ENCODE measurements at regions not wholly inside any gene's neighbourhood (a gene's known extent, or its start where the extent isn't known, plus 50 kb on each side); places are given as distances from the start of the nearest gene placed in this dataset.

- TF ChIP-seq ZFX (IDR thresholded peaks at IDR 0.05; ENCODE audit: borderline replicate concordance) (no peak), CTCF (IDR thresholded peaks at IDR 0.05) (no peak)
- no peak overlapping the region for H3K27ac ChIP-seq
These were observed 478.4 kb upstream of the FAM241A start for GRCh38 chr4:111666826-111667360.

GRCh38 chr4:111671756-111672155 is 473.5 kb upstream of the FAM241A start:
- H3K27ac ChIP-seq = no peak overlapping the region
- TF ChIP-seq ZFX (IDR thresholded peaks at IDR 0.05; ENCODE audit: borderline replicate concordance) (no peak), CTCF (IDR thresholded peaks at IDR 0.05) (no peak)

- no peak overlapping the region for H3K27ac ChIP-seq
- TF ChIP-seq ZFX (IDR thresholded peaks at IDR 0.05; ENCODE audit: borderline replicate concordance) (no peak), CTCF (IDR thresholded peaks at IDR 0.05) (no peak)
These were observed 469.5 kb upstream of the FAM241A start for GRCh38 chr4:111675746-111676145.

- no peak for TF ChIP-seq ZFX (IDR thresholded peaks at IDR 0.05; ENCODE audit: borderline replicate concordance)
- no peak for TF ChIP-seq CTCF (IDR thresholded peaks at IDR 0.05)
- no peak overlapping the region for H3K27ac ChIP-seq
These were observed 468.7 kb upstream of the FAM241A start for GRCh38 chr4:111676533-111676932.

GRCh38 chr4:111678479-111678878 is 466.8 kb upstream of the FAM241A start:
- no peak overlapping the region for H3K27ac ChIP-seq
- TF ChIP-seq ZFX (IDR thresholded peaks at IDR 0.05; ENCODE audit: borderline replicate concordance) (no peak), CTCF (IDR thresholded peaks at IDR 0.05) (no peak)

GRCh38 chr4:111678908-111679307 is 466.3 kb upstream of the FAM241A start:
- TF ChIP-seq ZFX (IDR thresholded peaks at IDR 0.05; ENCODE audit: borderline replicate concordance) (no peak), CTCF (IDR thresholded peaks at IDR 0.05) (no peak)
- no peak overlapping the region for H3K27ac ChIP-seq

- H3K27ac ChIP-seq = no peak overlapping the region
- no peak for TF ChIP-seq ZFX (IDR thresholded peaks at IDR 0.05; ENCODE audit: borderline replicate concordance)
- no peak for TF ChIP-seq CTCF (IDR thresholded peaks at IDR 0.05)
These were observed 464.0 kb upstream of the FAM241A start for GRCh38 chr4:111681270-111681669.
